Mesenchymal stem cell (in vitro differentiated cells and primary cell): ENCODE measurements at regions not wholly inside any gene's neighbourhood (a gene's known extent, or its start where the extent isn't known, plus 50 kb on each side); places are given as distances from the start of the nearest gene placed in this dataset.

Experiments used
- DNase-seq: peaks from one replicate; pipeline ENCODE4 v3.0.0-alpha.2; 2013
- H2AFZ ChIP-seq: one replicate; pipeline ENCODE4 v1.6.1; 2013; ENCODE audit warnings: low read depth, mild to moderate bottlenecking, control low read depth, inconsistent platforms, low read length, moderate library complexity
- H2AK5ac ChIP-seq: 2 replicates; pipeline ENCODE4 v1.6.1; 2013; ENCODE audit warnings: low read length, moderate library complexity, mild to moderate bottlenecking, inconsistent platforms; ENCODE audit not compliant: severe bottlenecking
- H2BK120ac ChIP-seq: one replicate; pipeline ENCODE4 v1.6.1; 2013; ENCODE audit warnings: low read depth, mild to moderate bottlenecking, inconsistent platforms, low read length, moderate library complexity
- H2BK12ac ChIP-seq, 2 experiments: one replicate each; pipeline ENCODE4 v1.6.1; 2013; ENCODE audit warnings: inconsistent platforms in 2 of 2, low read length in 2 of 2, mild to moderate bottlenecking in 2 of 2, moderate library complexity in 2 of 2, control low read depth in 1 of 2
- H2BK15ac ChIP-seq: one replicate; pipeline ENCODE4 v1.6.1; 2013; ENCODE audit warnings: mild to moderate bottlenecking, low read depth, inconsistent platforms; ENCODE audit not compliant: poor library complexity, severe bottlenecking
- H2BK5ac ChIP-seq: 2 replicates; pipeline ENCODE4 v1.6.1; 2013; ENCODE audit warnings: low read depth, mild to moderate bottlenecking, low read length, control low read depth, inconsistent platforms; ENCODE audit not compliant: poor library complexity, severe bottlenecking
- H3K14ac ChIP-seq, 2 experiments: one replicate each; pipeline ENCODE4 v1.6.1; 2013; ENCODE audit warnings: inconsistent platforms in 2 of 2, low read length in 2 of 2, control low read depth in 1 of 2, mild to moderate bottlenecking in 1 of 2, moderate library complexity in 1 of 2
- H3K18ac ChIP-seq, 2 experiments: one replicate each; pipeline ENCODE4 v1.6.1; 2013; ENCODE audit warnings: inconsistent platforms in 2 of 2, low read length in 2 of 2, control low read depth in 1 of 2, low read depth in 1 of 2, mild to moderate bottlenecking in 1 of 2
- H3K23ac ChIP-seq, 2 experiments: one replicate each; pipeline ENCODE4 v1.6.1; 2013; ENCODE audit warnings: inconsistent platforms in 2 of 2, low read length in 2 of 2, mild to moderate bottlenecking in 2 of 2, moderate library complexity in 2 of 2, control low read depth in 1 of 2
- H3K27ac ChIP-seq: 2 replicates; pipeline ENCODE4 v1.5.1; 2013; ENCODE audit warnings: mild to moderate bottlenecking, moderate library complexity, low read length, control low read depth, inconsistent platforms; ENCODE audit not compliant: poor library complexity, severe bottlenecking
- H3K27me3 ChIP-seq, 2 experiments: 2 replicates each; pipeline versions ENCODE4 v1.6.1 to v1.7.0; 2013; ENCODE audit warnings: low read length in 2 of 2, mild to moderate bottlenecking in 2 of 2, moderate library complexity in 2 of 2, control low read depth in 1 of 2, inconsistent platforms in 1 of 2; ENCODE audit not compliant: control insufficient read depth in 1 of 2, insufficient read depth in 1 of 2
- H3K36me3 ChIP-seq, 2 experiments: 2 replicates each; pipeline versions ENCODE4 v1.6.1 to v1.7.0; 2013; ENCODE audit warnings: low read length in 2 of 2, control low read depth in 1 of 2, inconsistent platforms in 1 of 2, low read depth in 1 of 2, mild to moderate bottlenecking in 1 of 2; ENCODE audit not compliant: insufficient read depth in 2 of 2, control insufficient read depth in 1 of 2
- H3K4ac ChIP-seq, 2 experiments: one replicate each; pipeline ENCODE4 v1.6.1; 2013; ENCODE audit warnings: inconsistent platforms in 2 of 2, low read length in 2 of 2, mild to moderate bottlenecking in 2 of 2, moderate library complexity in 2 of 2, control low read depth in 1 of 2, low read depth in 1 of 2
- H3K4me1 ChIP-seq: 2 replicates; pipeline ENCODE4 v1.6.1; 2013; ENCODE audit warnings: low read depth, low read length, control low read depth; ENCODE audit not compliant: control insufficient read depth, insufficient read depth
- H3K4me2 ChIP-seq: 2 replicates; pipeline ENCODE4 v1.6.1; 2013; ENCODE audit warnings: low read length, mild to moderate bottlenecking, inconsistent platforms; ENCODE audit not compliant: poor library complexity, severe bottlenecking
- H3K4me3 ChIP-seq, 2 experiments: 2 replicates each; pipeline versions ENCODE4 v1.5.1 to v1.7.0; 2013; ENCODE audit warnings: low read length in 2 of 2, mild to moderate bottlenecking in 2 of 2, control low read depth in 1 of 2, low read depth in 1 of 2; ENCODE audit not compliant: insufficient read depth in 1 of 2
- H3K79me1 ChIP-seq: replicated peaks from 2 replicates; pipeline ENCODE4 v1.6.1; 2013; ENCODE audit warnings: mild to moderate bottlenecking, control low read depth, low read length, inconsistent platforms; ENCODE audit not compliant: poor library complexity, severe bottlenecking
- H3K9ac ChIP-seq: 2 replicates; pipeline ENCODE4 v1.7.0; 2013; ENCODE audit warnings: mild to moderate bottlenecking, low read length, moderate library complexity
- H3K9me3 ChIP-seq: 2 replicates; pipeline ENCODE4 v1.7.0; 2013; ENCODE audit warnings: mild to moderate bottlenecking, low read length; ENCODE audit not compliant: control insufficient read depth
- H4K8ac ChIP-seq: one replicate; pipeline ENCODE4 v1.6.1; 2013; ENCODE audit warnings: inconsistent platforms, mild to moderate bottlenecking, low read length, moderate library complexity
- H4K91ac ChIP-seq: one replicate; pipeline ENCODE4 v1.6.1; 2013; ENCODE audit warnings: mild to moderate bottlenecking, low read length, inconsistent platforms
- WGBS: methylation state at CpG from one replicate; pipeline ENCODE4 v1.1.7; 2013; ENCODE audit warnings: mixed read lengths; 5-methylcytosine and 5-hydroxymethylcytosine counted together

DNA sequence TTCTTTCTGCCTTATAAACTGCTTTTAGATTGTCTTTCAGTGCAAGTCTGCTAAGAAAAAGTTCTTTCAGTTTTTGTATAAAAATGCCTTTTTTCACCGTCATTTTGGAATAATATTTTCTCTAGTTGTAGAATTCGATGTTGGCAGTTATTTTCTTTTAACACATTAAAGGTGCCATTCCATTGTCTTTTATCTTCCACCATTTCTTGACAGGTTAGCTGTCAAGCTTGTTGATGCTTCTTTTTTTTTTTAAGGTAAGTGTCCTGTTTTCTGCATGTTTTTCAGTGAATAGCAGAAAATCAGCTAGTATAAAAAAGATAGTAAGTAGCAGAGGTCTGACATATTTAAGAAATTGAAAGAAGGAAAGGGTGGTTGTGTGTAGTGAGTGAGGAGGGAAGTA, 118.5 kb upstream of the NPFFR2 start:
- H3K9ac ChIP-seq, result no peak overlapping the region
- H3K27ac ChIP-seq, result no peak overlapping the region
- H2BK5ac ChIP-seq, result no peak overlapping the region
- no peak overlapping the region for H3K14ac ChIP-seq
- no peak overlapping the region for H2BK12ac ChIP-seq
- no peak overlapping the region for H3K4ac ChIP-seq
- H2BK15ac ChIP-seq, result no peak overlapping the region
- H2AFZ ChIP-seq, result no peak overlapping the region
- DNase-seq, result no peak
- H2BK120ac ChIP-seq, result no peak overlapping the region
- H3K4me1 ChIP-seq, result no peaks in the 10 kb centered on the region
- H2AK5ac ChIP-seq, result no peak overlapping the region
- no peak overlapping the region for H3K4me2 ChIP-seq
- no peak overlapping the region for H3K18ac ChIP-seq
- no peaks in the 10 kb centered on the region for H3K79me1 ChIP-seq
- no peak overlapping the region for H4K91ac ChIP-seq
- no peak overlapping the region for H3K4me3 ChIP-seq
- H4K8ac ChIP-seq, result no peak overlapping the region
- peaks cover 4% of the 10 kb centered on the region for H3K9me3 ChIP-seq
- H3K23ac ChIP-seq, result no peak overlapping the region
- WGBS, result no CpG with 5 or more reads among the region's 2 CpGs
- H3K27me3 ChIP-seq, result no peaks in the 10 kb centered on the region
- no peaks in the 10 kb centered on the region for H3K36me3 ChIP-seq

DNA sequence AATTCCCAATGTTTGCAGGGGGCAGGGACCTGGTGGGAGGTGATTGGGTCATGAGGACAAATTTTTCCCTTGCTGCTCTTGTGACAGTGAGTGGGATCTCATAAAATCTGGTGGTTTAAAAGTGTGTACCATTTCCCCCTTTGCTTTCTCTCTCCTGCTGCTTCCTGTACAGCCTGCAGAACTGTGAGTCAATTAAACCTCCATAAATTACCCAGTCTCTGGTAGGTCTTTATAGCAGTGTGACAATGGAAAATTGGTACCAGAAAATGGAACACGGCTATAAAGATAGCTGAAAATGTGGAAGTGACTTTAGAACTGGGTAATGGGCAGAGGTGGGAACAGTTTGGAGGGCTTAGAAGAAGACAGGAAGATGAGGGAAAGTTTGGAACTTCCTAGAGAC, 108.7 kb upstream of the NPFFR2 start:
- Histone ChIP-seq H3K23ac (no peak overlapping the region), H2BK5ac (no peak overlapping the region), H3K79me1 (no peaks in the 10 kb centered on the region), H4K91ac (no peak overlapping the region), H3K9ac (no peak overlapping the region), H2AFZ (no peak overlapping the region), H3K4me2 (no peak overlapping the region), H3K27ac (no peak overlapping the region), H3K18ac (no peak overlapping the region), H2AK5ac (no peak overlapping the region), H3K4ac (no peak overlapping the region), H3K36me3 (no peaks in the 10 kb centered on the region), H3K14ac (no peak overlapping the region), H3K9me3 (no peaks in the 10 kb centered on the region), H3K4me3 (no peak overlapping the region), H3K27me3 (no peaks in the 10 kb centered on the region), H4K8ac (no peak overlapping the region), H2BK12ac (no peak overlapping the region), H2BK15ac (no peak overlapping the region), H3K4me1 (no peaks in the 10 kb centered on the region), H2BK120ac (no peak overlapping the region)
- 32% methylated on average over 1 of the region's 1 CpG for WGBS
- no peak for DNase-seq

DNA sequence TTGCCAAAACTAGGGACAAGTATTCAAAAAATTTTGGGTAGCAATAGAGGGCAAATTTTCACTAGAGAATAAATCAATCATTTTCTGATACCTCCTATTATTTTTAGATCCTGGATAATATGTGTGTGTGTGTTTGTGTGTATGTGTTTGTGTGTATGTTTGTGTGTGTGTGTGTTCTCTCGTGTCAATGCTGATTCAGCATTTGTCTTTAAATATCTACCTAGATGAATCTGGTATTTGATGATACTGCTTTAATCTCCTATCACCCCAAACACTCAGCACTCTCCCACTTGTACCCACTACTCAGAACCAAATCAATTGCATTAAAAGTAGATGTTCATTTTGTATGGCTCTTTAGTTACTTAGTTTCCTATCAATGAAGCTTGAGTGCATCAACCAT, 101.3 kb upstream of the NPFFR2 start:
- 100% methylated on average over 1 of the region's 1 CpG for WGBS

DNA sequence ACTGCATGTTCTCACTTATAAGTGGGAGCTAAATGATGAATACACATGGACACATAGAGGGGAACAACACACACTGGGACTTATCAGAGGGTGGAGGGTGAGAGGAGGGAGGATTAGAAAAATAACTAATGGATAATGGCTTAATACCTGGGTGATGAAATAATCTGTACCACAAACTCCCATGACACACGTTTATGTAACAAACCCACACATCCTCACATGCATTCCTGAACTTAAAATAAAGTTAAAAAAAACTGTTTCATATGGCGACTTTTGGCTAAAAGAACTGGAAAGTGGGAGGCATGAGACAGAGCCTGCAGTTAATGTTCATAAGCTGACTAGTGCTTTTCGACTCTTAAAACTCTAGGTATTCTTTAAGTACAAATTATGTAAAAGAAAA, 98.9 kb upstream of the NPFFR2 start:
- no peaks in the 10 kb centered on the region for H3K9me3 ChIP-seq
- 70% methylated on average over 2 of the region's 3 CpGs for WGBS
- H3K9ac ChIP-seq, result no peak overlapping the region
- no peak overlapping the region for H2AK5ac ChIP-seq
- no peak overlapping the region for H3K18ac ChIP-seq
- no peak overlapping the region for H2AFZ ChIP-seq
- no peaks in the 10 kb centered on the region for H3K4me1 ChIP-seq
- H2BK12ac ChIP-seq, result no peak overlapping the region
- H3K27ac ChIP-seq, result no peak overlapping the region
- H2BK120ac ChIP-seq, result no peak overlapping the region
- no peak overlapping the region for H4K8ac ChIP-seq
- H3K4me3 ChIP-seq, result no peak overlapping the region
- no peak overlapping the region for H2BK15ac ChIP-seq
- no peaks in the 10 kb centered on the region for H3K36me3 ChIP-seq
- H3K4me2 ChIP-seq, result no peak overlapping the region
- no peak overlapping the region for H3K14ac ChIP-seq
- no peak overlapping the region for H3K23ac ChIP-seq
- no peaks in the 10 kb centered on the region for H3K79me1 ChIP-seq
- no peaks in the 10 kb centered on the region for H3K27me3 ChIP-seq
- no peak for DNase-seq
- no peak overlapping the region for H3K4ac ChIP-seq
- no peak overlapping the region for H2BK5ac ChIP-seq
- H4K91ac ChIP-seq, result no peak overlapping the region

More for the DNA sequence above, 101.3 kb upstream of the NPFFR2 start:
- Histone ChIP-seq H3K4me2 (no peak overlapping the region), H3K23ac (no peak overlapping the region), H3K4me3 (no peak overlapping the region), H4K8ac (no peak overlapping the region), H3K18ac (no peak overlapping the region), H3K4ac (no peak overlapping the region), H3K79me1 (no peaks in the 10 kb centered on the region), H2AFZ (no peak overlapping the region), H2BK120ac (no peak overlapping the region), H3K14ac (no peak overlapping the region), H2BK12ac (no peak overlapping the region), H2BK15ac (no peak overlapping the region), H3K27ac (no peak overlapping the region), H3K36me3 (no peaks in the 10 kb centered on the region), H3K27me3 (no peaks in the 10 kb centered on the region), H2BK5ac (no peak overlapping the region), H4K91ac (no peak overlapping the region), H3K9me3 (no peaks in the 10 kb centered on the region), H3K4me1 (no peaks in the 10 kb centered on the region), H3K9ac (no peak overlapping the region), H2AK5ac (no peak overlapping the region)
- no peak for DNase-seq
